Uterus (tissue), 3 donors: ENCODE measurements at regions not wholly inside any gene's neighbourhood (a gene's known extent, or its start where the extent isn't known, plus 50 kb on each side); places are given as distances from the start of the nearest gene placed in this dataset.

Source experiments
- DNase-seq, 2 donors: peaks; one replicate each; pipeline ENCODE4 v3.0.0-alpha.2; 2019 to 2020
- H3K27ac ChIP-seq, 2 donors: fragments of 200-600 bp; sonication (generic); 1 replicate in 1 of 2; 2 replicates in 1 of 2; pipeline ENCODE4 v1.5.1; 2016 to 2018
- H3K27me3 ChIP-seq, 2 donors: fragments of 200-600 bp; sonication (generic); one replicate each; pipeline ENCODE4 v1.5.1; 2018 to 2019; ENCODE audit warnings: control low read depth in 1 of 2
- H3K36me3 ChIP-seq, 2 donors: fragments of 200-600 bp; sonication (generic); one replicate each; pipeline ENCODE4 v1.5.1; 2019; ENCODE audit warnings: control low read depth in 1 of 2
- H3K4me1 ChIP-seq, 2 donors: fragments of 200-600 bp; sonication (generic); one replicate each; pipeline ENCODE4 v1.5.1; 2018 to 2019; ENCODE audit warnings: control low read depth in 1 of 2
- H3K4me3 ChIP-seq, 2 donors: fragments of 200-600 bp; sonication (generic); 1 replicate in 1 of 2; 2 replicates in 1 of 2; pipeline ENCODE4 v1.5.1; 2018 to 2019; ENCODE audit warnings: mild to moderate bottlenecking in 1 of 2
- H3K9me3 ChIP-seq, 2 donors: fragments of 200-600 bp; sonication (generic); one replicate each; pipeline ENCODE4 v1.5.1; 2019; ENCODE audit warnings: control low read depth in 1 of 2
- POLR2A ChIP-seq, 2 donors: fragments of 450-650 bp; IDR thresholded peaks; one replicate each; pipeline ENCODE4 v1.6.1; 2016; ENCODE audit warnings: antibody characterized with exemption in 2 of 2, mild to moderate bottlenecking in 1 of 2, moderate library complexity in 1 of 2
- intact Hi-C: fragments of 100-400 bp; cut with DNase I; formaldehyde crosslinking; loops from one replicate; pipeline ENCODE4 v1.15.1; 2023; ENCODE audit warnings: low total_unique reads
- TF ChIP-seq, protein P1 (sequence below), 4 experiments: fragments of 200-600 bp in 2 of 4; fragments of 450-650 bp in 2 of 4; sonication (generic) in 2 of 4; IDR thresholded peaks; one replicate each; pipeline ENCODE4 v1.5.1; 2016 to 2019; ENCODE audit warnings: antibody characterized with exemption in 4 of 4, mild to moderate bottlenecking in 2 of 4, moderate library complexity in 1 of 4
- donor health status: DM: yes; HTN: yes; CAD: no.

- TF ChIP-seq POLR2A (IDR thresholded peaks at IDR 0.05) = no peak
- TF ChIP-seq, protein P1, sequence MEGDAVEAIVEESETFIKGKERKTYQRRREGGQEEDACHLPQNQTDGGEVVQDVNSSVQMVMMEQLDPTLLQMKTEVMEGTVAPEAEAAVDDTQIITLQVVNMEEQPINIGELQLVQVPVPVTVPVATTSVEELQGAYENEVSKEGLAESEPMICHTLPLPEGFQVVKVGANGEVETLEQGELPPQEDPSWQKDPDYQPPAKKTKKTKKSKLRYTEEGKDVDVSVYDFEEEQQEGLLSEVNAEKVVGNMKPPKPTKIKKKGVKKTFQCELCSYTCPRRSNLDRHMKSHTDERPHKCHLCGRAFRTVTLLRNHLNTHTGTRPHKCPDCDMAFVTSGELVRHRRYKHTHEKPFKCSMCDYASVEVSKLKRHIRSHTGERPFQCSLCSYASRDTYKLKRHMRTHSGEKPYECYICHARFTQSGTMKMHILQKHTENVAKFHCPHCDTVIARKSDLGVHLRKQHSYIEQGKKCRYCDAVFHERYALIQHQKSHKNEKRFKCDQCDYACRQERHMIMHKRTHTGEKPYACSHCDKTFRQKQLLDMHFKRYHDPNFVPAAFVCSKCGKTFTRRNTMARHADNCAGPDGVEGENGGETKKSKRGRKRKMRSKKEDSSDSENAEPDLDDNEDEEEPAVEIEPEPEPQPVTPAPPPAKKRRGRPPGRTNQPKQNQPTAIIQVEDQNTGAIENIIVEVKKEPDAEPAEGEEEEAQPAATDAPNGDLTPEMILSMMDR (IDR thresholded peaks at IDR 0.05) = no peak
- Histone ChIP-seq H3K27me3 (no peaks in the 10 kb centered on the region), H3K4me1 (no peaks in the 10 kb centered on the region), H3K27ac (no peak overlapping the region), H3K9me3 (no peaks in the 10 kb centered on the region), H3K4me3 (no peak overlapping the region), H3K36me3 (no peaks in the 10 kb centered on the region)
- no peak for DNase-seq
- intact Hi-C loops = no loop called here
These were observed 217.3 kb downstream of the SPANXN1 start for GRCh38 chrX:145464650-145465049.

DNA sequence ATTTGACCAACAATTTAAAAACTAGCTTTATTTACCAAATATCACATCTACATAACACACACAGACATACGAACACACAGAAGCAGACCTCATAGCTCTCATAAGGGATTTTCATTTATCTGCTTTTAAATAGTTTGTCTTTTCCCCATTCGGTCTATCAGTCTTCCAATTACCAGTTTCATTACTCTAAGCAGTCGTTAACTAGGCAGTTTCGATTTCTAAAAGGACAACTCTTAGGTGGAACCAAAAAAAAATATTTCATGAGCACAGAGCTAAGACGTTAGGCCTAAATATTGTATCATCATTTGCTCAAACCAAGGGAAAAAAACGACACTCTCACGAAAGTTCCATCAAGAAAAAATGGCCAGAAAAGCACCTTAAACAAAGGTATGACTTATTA lies 228.4 kb downstream of the SPANXN1 start:
- Histone ChIP-seq H3K36me3 (no peaks in the 10 kb centered on the region), H3K4me1 (no peaks in the 10 kb centered on the region), H3K27me3 (no peaks in the 10 kb centered on the region), H3K9me3 (no peaks in the 10 kb centered on the region), H3K27ac (no peak overlapping the region), H3K4me3 (no peak overlapping the region)
- TF ChIP-seq, protein P1 (IDR thresholded peaks at IDR 0.05) = no peak
- no peak for TF ChIP-seq POLR2A (IDR thresholded peaks at IDR 0.05)
- no peak for DNase-seq
- intact Hi-C loops = no loop called here

GRCh38 chrX:145484740-145485139 lies 237.4 kb downstream of the SPANXN1 start:
- H3K27ac ChIP-seq = no peak overlapping the region
- H3K9me3 ChIP-seq = no peaks in the 10 kb centered on the region
- no peaks in the 10 kb centered on the region for H3K36me3 ChIP-seq
- intact Hi-C loops = no loop called here
- TF ChIP-seq, protein P1 (IDR thresholded peaks at IDR 0.05) = no peak
- TF ChIP-seq POLR2A (IDR thresholded peaks at IDR 0.05) = no peak
- no peaks in the 10 kb centered on the region for H3K4me1 ChIP-seq
- no peak overlapping the region for H3K4me3 ChIP-seq
- DNase-seq = no peak
- H3K27me3 ChIP-seq = no peaks in the 10 kb centered on the region

GRCh38 chrX:145502670-145503069 lies 255.4 kb downstream of the SPANXN1 start:
- intact Hi-C loops = no loop called here
- Histone ChIP-seq H3K27me3 (no peaks in the 10 kb centered on the region), H3K36me3 (no peaks in the 10 kb centered on the region), H3K4me3 (no peak overlapping the region), H3K27ac (no peak overlapping the region), H3K4me1 (no peaks in the 10 kb centered on the region), H3K9me3 (no peaks in the 10 kb centered on the region)
- TF ChIP-seq, protein P1 (IDR thresholded peaks at IDR 0.05) = no peak
- TF ChIP-seq POLR2A (IDR thresholded peaks at IDR 0.05) = no peak
- DNase-seq = no peak

- DNase-seq = no peak
- Histone ChIP-seq H3K4me3 (no peak overlapping the region), H3K27ac (no peak overlapping the region), H3K36me3 (no peaks in the 10 kb centered on the region), H3K4me1 (no peaks in the 10 kb centered on the region), H3K27me3 (no peaks in the 10 kb centered on the region), H3K9me3 (no peaks in the 10 kb centered on the region)
- intact Hi-C loops = no loop called here
- TF ChIP-seq POLR2A (IDR thresholded peaks at IDR 0.05) = no peak
- TF ChIP-seq, protein P1 (IDR thresholded peaks at IDR 0.05) = no peak
These were observed 258.9 kb downstream of the SPANXN1 start for GRCh38 chrX:145506214-145506613.
